B cell (primary cell): ENCODE measurements at regions not wholly inside any gene's neighbourhood (a gene's known extent, or its start where the extent isn't known, plus 50 kb on each side); places are given as distances from the start of the nearest gene placed in this dataset.

Experiments used
- ATAC-seq: fragments of 200-7000 bp; cut with Tn5 transposase; one replicate; pipeline ENCODE4 v1.10.0; 2021; ENCODE audit warnings: low read depth, mild to moderate bottlenecking, moderate number of reproducible peaks, moderate library complexity
- CTCF ChIA-PET: fragments of 350-600 bp; sonication (Branson Sonifier 250); formaldehyde crosslinking; loops from one replicate; lab custom pipeline; 2021; ENCODE audit warnings: antibody characterized with exemption, inconsistent platforms; lab: Charles Lee
- POLR2A ChIA-PET: fragments of 350-600 bp; sonication (Branson Sonifier 250); formaldehyde crosslinking; loops from one replicate; lab custom pipeline; 2021; ENCODE audit warnings: antibody characterized with exemption; lab: Charles Lee
- DNase-seq: peaks from one replicate; pipeline ENCODE4 v3.0.0; 2013
- H2AFZ ChIP-seq: 2 replicates; pipeline ENCODE4 v1.6.1; 2012; ENCODE audit warnings: mild to moderate bottlenecking, low read depth, low read length; ENCODE audit not compliant: insufficient read depth, poor library complexity, severe bottlenecking
- H3K27ac ChIP-seq, 2 donors: 1 replicate in 1 of 2; 2 replicates in 1 of 2; pipeline ENCODE4 v1.5.1; 2012 to 2013; ENCODE audit warnings: low read length in 2 of 2, mild to moderate bottlenecking in 2 of 2, moderate library complexity in 1 of 2
- H3K27me3 ChIP-seq, 4 experiments: fragments of 200-600 bp in 1 of 4; sonication (generic) in 1 of 4; replicated peaks in 1 of 4; 1 replicate in 2 of 4; 2 replicates in 2 of 4; pipeline versions ENCODE4 v1.6.1 to v1.7.0; 2013 to 2016; ENCODE audit warnings: low read length in 3 of 4, mild to moderate bottlenecking in 2 of 4, mixed read lengths in 1 of 4, moderate library complexity in 1 of 4; ENCODE audit not compliant: insufficient read depth in 4 of 4, control insufficient read depth in 3 of 4; ENCODE audit errors: control extremely low read depth in 1 of 4
- H3K36me3 ChIP-seq, 2 experiments: replicated peaks in 1 of 2; 1 replicate in 1 of 2; 2 replicates in 1 of 2; pipeline versions ENCODE4 v1.6.1 to v1.7.1; 2013; ENCODE audit warnings: low read length in 1 of 2; ENCODE audit not compliant: insufficient read depth in 2 of 2, control insufficient read depth in 1 of 2; ENCODE audit errors: control extremely low read depth in 1 of 2, extremely low read depth in 1 of 2
- H3K4me1 ChIP-seq, 2 donors: fragments of 200-600 bp in 1 of 2; sonication (generic) in 1 of 2; 1 replicate in 1 of 2; 2 replicates in 1 of 2; pipeline versions ENCODE4 v1.5.1 to v1.6.1; 2013 to 2017; ENCODE audit warnings: low read length in 2 of 2; ENCODE audit not compliant: control insufficient read depth in 2 of 2, insufficient read depth in 2 of 2
- H3K4me2 ChIP-seq: replicated peaks from 2 replicates; pipeline ENCODE3; 2012; ENCODE audit warnings: mild to moderate bottlenecking, low read depth, low read length; ENCODE audit not compliant: poor library complexity, severe bottlenecking
- H3K4me3 ChIP-seq, 5 experiments: fragments of 200-600 bp in 1 of 5; sonication (generic) in 1 of 5; 1 replicate in 3 of 5; 2 replicates in 2 of 5; pipeline versions ENCODE4 v1.5.1 to v1.7.0; 2011 to 2016; ENCODE audit warnings: low read length in 4 of 5, mild to moderate bottlenecking in 4 of 5, low read depth in 2 of 5, control low read depth in 1 of 5, moderate library complexity in 1 of 5; ENCODE audit not compliant: insufficient read depth in 1 of 5; ENCODE audit errors: control extremely low read depth in 1 of 5, extremely low read depth in 1 of 5
- H3K79me2 ChIP-seq: fragments of 200-600 bp; sonication (generic); one replicate; pipeline ENCODE4 v1.6.0; 2016; ENCODE audit warnings: low read length; ENCODE audit not compliant: control insufficient read depth, insufficient read depth
- H3K9ac ChIP-seq: fragments of 200-600 bp; sonication (generic); 2 replicates; pipeline ENCODE4 v1.6.1; 2017; ENCODE audit warnings: mild to moderate bottlenecking, low read length, moderate library complexity
- H3K9me3 ChIP-seq, 3 donors: one replicate each; pipeline versions ENCODE4 v1.6.1 to v1.7.1; 2013; ENCODE audit warnings: low read length in 2 of 3; ENCODE audit not compliant: control insufficient read depth in 2 of 3, insufficient read depth in 1 of 3; ENCODE audit errors: control extremely low read depth in 1 of 3
- H4K20me1 ChIP-seq: 2 replicates; pipeline ENCODE4 v1.6.0; 2012; ENCODE audit warnings: mild to moderate bottlenecking, low read length; ENCODE audit not compliant: insufficient read depth, control insufficient read depth, poor library complexity, severe bottlenecking
- H3K27ac Mint-ChIP-seq: one replicate; pipeline ENCODE4 v1.8.0; 2021; ENCODE audit warnings: mixed read lengths
- H3K27me3 Mint-ChIP-seq: one replicate; pipeline ENCODE4 v1.8.0; 2021; ENCODE audit warnings: mixed read lengths
- H3K4me1 Mint-ChIP-seq: one replicate; pipeline ENCODE4 v1.8.0; 2021; ENCODE audit warnings: mixed read lengths
- H3K4me3 Mint-ChIP-seq: one replicate; pipeline ENCODE4 v1.8.0; 2021; ENCODE audit warnings: mixed read lengths
- H3K9me3 Mint-ChIP-seq: one replicate; pipeline ENCODE4 v1.8.0; 2022; ENCODE audit warnings: mixed read lengths; ENCODE audit not compliant: insufficient read depth
- EZH2 ChIP-seq: IDR thresholded peaks from 2 replicates; pipeline ENCODE4 v1.6.1; 2012; ENCODE audit warnings: borderline replicate concordance, low read depth, mild to moderate bottlenecking, moderate library complexity, low read length; ENCODE audit not compliant: insufficient read depth, poor library complexity, severe bottlenecking
- WGBS: methylation state at CpG from one replicate; pipeline ENCODE4 v1.1.5; 2013; ENCODE audit warnings: missing lambda C conversion rate; ENCODE audit not compliant: insufficient coverage; 5-methylcytosine and 5-hydroxymethylcytosine counted together
- intact Hi-C: fragments of 100-400 bp; cut with micrococcal nuclease; formaldehyde crosslinking; loops from one replicate; pipeline ENCODE4 v1.10.0; 2022
- TF ChIP-seq, protein P1 (sequence below): fragments of 200-600 bp; IDR thresholded peaks from one replicate; pipeline ENCODE4 v1.8.0; 2022; ENCODE audit warnings: antibody characterized with exemption, mild to moderate bottlenecking

- no peak overlapping the region for H3K27ac ChIP-seq
- Mint-ChIP-seq H3K4me1 (no peaks in the 10 kb centered on the region), H3K4me3 (no peak overlapping the region), H3K27ac (no peak overlapping the region), H3K9me3 (no peaks in the 10 kb centered on the region), H3K27me3 (no peaks in the 10 kb centered on the region)
- intact Hi-C loops = no loop called here
- DNase-seq (no peak), ATAC-seq (no peak)
- TF ChIP-seq, protein P1, sequence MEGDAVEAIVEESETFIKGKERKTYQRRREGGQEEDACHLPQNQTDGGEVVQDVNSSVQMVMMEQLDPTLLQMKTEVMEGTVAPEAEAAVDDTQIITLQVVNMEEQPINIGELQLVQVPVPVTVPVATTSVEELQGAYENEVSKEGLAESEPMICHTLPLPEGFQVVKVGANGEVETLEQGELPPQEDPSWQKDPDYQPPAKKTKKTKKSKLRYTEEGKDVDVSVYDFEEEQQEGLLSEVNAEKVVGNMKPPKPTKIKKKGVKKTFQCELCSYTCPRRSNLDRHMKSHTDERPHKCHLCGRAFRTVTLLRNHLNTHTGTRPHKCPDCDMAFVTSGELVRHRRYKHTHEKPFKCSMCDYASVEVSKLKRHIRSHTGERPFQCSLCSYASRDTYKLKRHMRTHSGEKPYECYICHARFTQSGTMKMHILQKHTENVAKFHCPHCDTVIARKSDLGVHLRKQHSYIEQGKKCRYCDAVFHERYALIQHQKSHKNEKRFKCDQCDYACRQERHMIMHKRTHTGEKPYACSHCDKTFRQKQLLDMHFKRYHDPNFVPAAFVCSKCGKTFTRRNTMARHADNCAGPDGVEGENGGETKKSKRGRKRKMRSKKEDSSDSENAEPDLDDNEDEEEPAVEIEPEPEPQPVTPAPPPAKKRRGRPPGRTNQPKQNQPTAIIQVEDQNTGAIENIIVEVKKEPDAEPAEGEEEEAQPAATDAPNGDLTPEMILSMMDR = no peak
- no peak for TF ChIP-seq EZH2
- no peak overlapping the region for H3K9ac ChIP-seq
- no peaks in the 10 kb centered on the region for H3K36me3 ChIP-seq
- H3K4me3 ChIP-seq = no peak overlapping the region
- no peaks in the 10 kb centered on the region for H3K9me3 ChIP-seq
- H2AFZ ChIP-seq = no peak overlapping the region
- H3K79me2 ChIP-seq = no peaks in the 10 kb centered on the region
- H4K20me1 ChIP-seq = no peaks in the 10 kb centered on the region
- ChIA-PET POLR2A (no interaction called here), CTCF (no interaction called here)
- no peaks in the 10 kb centered on the region for H3K27me3 ChIP-seq
- H3K4me2 ChIP-seq = no peak overlapping the region
- H3K4me1 ChIP-seq = no peaks in the 10 kb centered on the region
- no CpG with 5 or more reads among the region's 4 CpGs for WGBS
These were observed 128.5 kb upstream of the VEGFC start for GRCh38 chr4:176921256-176921655.

DNA sequence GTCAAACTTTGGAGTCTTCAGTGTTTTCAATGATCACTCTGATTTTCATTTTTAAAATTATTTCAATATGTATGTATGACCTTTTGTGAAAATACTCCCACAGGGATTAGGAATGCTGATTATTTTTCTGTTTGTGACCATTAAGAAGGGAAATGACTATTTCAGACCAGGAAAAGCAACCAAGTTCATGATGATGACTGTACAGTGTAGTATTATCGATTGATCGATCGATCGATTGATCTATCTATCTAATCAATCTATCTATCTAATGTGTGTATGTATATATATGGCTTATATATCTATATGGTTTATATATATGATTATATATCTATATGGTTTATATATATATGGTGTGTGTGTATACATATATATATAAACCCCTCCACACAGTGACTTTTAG is 131.5 kb upstream of the VEGFC start:
- ChIA-PET POLR2A (no interaction called here), CTCF (no interaction called here)
- TF ChIP-seq, protein P1 = no peak
- no peak for TF ChIP-seq EZH2
- Histone ChIP-seq H2AFZ (no peak overlapping the region), H3K27me3 (no peaks in the 10 kb centered on the region), H3K9ac (no peak overlapping the region), H3K4me3 (no peak overlapping the region), H3K36me3 (no peaks in the 10 kb centered on the region), H4K20me1 (no peaks in the 10 kb centered on the region), H3K27ac (no peak overlapping the region), H3K79me2 (no peaks in the 10 kb centered on the region), H3K4me2 (no peak overlapping the region), H3K4me1 (no peaks in the 10 kb centered on the region), H3K9me3 (no peaks in the 10 kb centered on the region)
- Mint-ChIP-seq H3K27me3 (no peaks in the 10 kb centered on the region), H3K9me3 (no peaks in the 10 kb centered on the region), H3K4me1 (no peaks in the 10 kb centered on the region), H3K4me3 (no peak overlapping the region), H3K27ac (no peak overlapping the region)
- no peak for ATAC-seq
- intact Hi-C loops = no loop called here
- no peak for DNase-seq
- no CpG with 5 or more reads among the region's 4 CpGs for WGBS
